Astrocyte (in vitro differentiated cells and primary cell): ENCODE measurements at regions not wholly inside any gene's neighbourhood (a gene's known extent, or its start where the extent isn't known, plus 50 kb on each side); places are given as distances from the start of the nearest gene placed in this dataset.

Experiments
- CTCF ChIP-seq: IDR thresholded peaks from 2 replicates; pipeline ENCODE4 v1.5.1; 2011; ENCODE audit warnings: low read depth, mild to moderate bottlenecking, inconsistent platforms, low read length, moderate library complexity; ENCODE audit not compliant: insufficient read depth
- EZH2 ChIP-seq: IDR thresholded peaks from 2 replicates; pipeline ENCODE4 v1.6.1; 2012; ENCODE audit warnings: mild to moderate bottlenecking, low read length, inconsistent platforms; ENCODE audit not compliant: insufficient read depth

GRCh38 chr13:86445672-86446071, 646.5 kb upstream of the SLITRK6 start:
- no peak for TF ChIP-seq CTCF
- no peak for TF ChIP-seq EZH2
